ENCODE measurements at regions not wholly inside any gene's neighbourhood (a gene's known extent, or its start where the extent isn't known, plus 50 kb on each side); places are given as distances from the start of the nearest gene placed in this dataset.

GRCh38 chr16:86889974-86890373 lies 311.6 kb downstream of the FOXL1 start:
- DNase-seq (ENCODE audit: low spot score), result no peak

- no peak for DNase-seq (ENCODE audit: low spot score)
Observed at GRCh38 chr16:86891121-86891520, 312.8 kb downstream of the FOXL1 start.

- DNase-seq (ENCODE audit: low spot score), result no peak
Observed at GRCh38 chr16:86891631-86892030, 313.3 kb downstream of the FOXL1 start.

- DNase-seq (ENCODE audit: low spot score), result no peak
Observed at GRCh38 chr16:86892509-86892908, 314.2 kb downstream of the FOXL1 start.

GRCh38 chr16:86893506-86893905 lies 315.2 kb downstream of the FOXL1 start:
- DNase-seq (ENCODE audit: low spot score), result no peak

GRCh38 chr16:86894029-86894567 lies 315.7 kb downstream of the FOXL1 start:
- DNase-seq (ENCODE audit: low spot score), result no peak

- DNase-seq (ENCODE audit: low spot score), result no peak
Observed at GRCh38 chr16:86894925-86895324, 316.6 kb downstream of the FOXL1 start.

- DNase-seq (ENCODE audit: low spot score), result no peak
Observed at GRCh38 chr16:86895606-86896005, 317.3 kb downstream of the FOXL1 start.

- no peak for DNase-seq (ENCODE audit: low spot score)
Observed at GRCh38 chr16:86896976-86897375, 318.6 kb downstream of the FOXL1 start.

GRCh38 chr16:86897486-86897885 lies 319.1 kb downstream of the FOXL1 start:
- no peak for DNase-seq (ENCODE audit: low spot score)

GRCh38 chr16:86898386-86898785 lies 320.0 kb downstream of the FOXL1 start:
- DNase-seq (ENCODE audit: low spot score), result no peak

GRCh38 chr16:86899151-86899550 lies 320.8 kb downstream of the FOXL1 start:
- no peak for DNase-seq (ENCODE audit: low spot score)

GRCh38 chr16:86899757-86900156 lies 321.4 kb downstream of the FOXL1 start:
- no peak for DNase-seq (ENCODE audit: low spot score)

GRCh38 chr16:86901483-86901882 lies 323.1 kb downstream of the FOXL1 start:
- DNase-seq (ENCODE audit: low spot score), result no peak

GRCh38 chr16:86902656-86903001 lies 324.3 kb downstream of the FOXL1 start:
- no peak for DNase-seq (ENCODE audit: low spot score)

GRCh38 chr16:86903068-86903467 lies 324.7 kb downstream of the FOXL1 start:
- DNase-seq (ENCODE audit: low spot score), result no peak

GRCh38 chr16:86905302-86905701 lies 327.0 kb downstream of the FOXL1 start:
- no peak for DNase-seq (ENCODE audit: low spot score)

GRCh38 chr16:86906623-86907022 lies 328.3 kb downstream of the FOXL1 start:
- no peak for DNase-seq (ENCODE audit: low spot score)

GRCh38 chr16:86909359-86910160 lies 331.2 kb downstream of the FOXL1 start:
- DNase-seq (ENCODE audit: low spot score), result no peak

- DNase-seq (ENCODE audit: low spot score), result no peak
Observed at GRCh38 chr16:86910161-86910769, 331.9 kb downstream of the FOXL1 start.

- no peak for DNase-seq (ENCODE audit: low spot score)
Observed at GRCh38 chr16:86911437-86911958, 333.1 kb downstream of the FOXL1 start.

- no peak for DNase-seq (ENCODE audit: low spot score)
Observed at GRCh38 chr16:86913886-86914285, 335.5 kb downstream of the FOXL1 start.
